ENCODE measurements at regions not wholly inside any gene's neighbourhood (a gene's known extent, or its start where the extent isn't known, plus 50 kb on each side); places are given as distances from the start of the nearest gene placed in this dataset.

DNA sequence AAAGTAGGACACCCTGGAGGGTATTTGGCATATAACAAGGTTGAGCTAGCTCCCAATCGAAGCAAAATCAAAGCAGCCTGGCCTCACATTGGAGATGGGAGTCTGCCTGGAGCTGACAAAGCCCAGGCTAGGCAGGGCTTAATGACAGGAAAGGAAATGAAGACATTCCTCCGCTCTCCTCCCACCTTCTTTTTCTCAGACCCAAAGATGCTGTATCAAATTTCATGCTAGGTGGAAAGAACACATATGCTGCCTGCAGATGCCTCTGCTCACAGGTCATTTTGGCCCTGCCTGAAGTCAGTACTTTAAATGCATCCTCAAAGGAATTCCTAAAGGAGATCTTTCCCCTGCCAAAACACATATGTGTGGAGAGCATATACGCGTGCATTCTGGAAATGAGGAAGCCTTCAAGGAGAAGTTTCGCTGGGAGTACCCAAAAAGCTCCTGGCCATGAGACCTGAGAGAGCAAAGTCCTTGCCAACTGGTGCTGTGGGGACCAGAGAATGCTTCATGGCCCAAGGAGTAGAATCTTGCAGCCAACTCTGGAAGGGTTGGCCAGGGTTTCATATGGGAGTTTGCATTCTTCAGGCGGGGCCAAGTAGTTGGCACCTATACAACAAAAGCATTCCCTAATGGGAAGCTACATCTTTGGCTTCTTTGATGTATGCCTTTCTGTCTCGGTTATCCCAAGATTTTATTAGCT, 88.0 kb downstream of the AQP4 start:
- Histone ChIP-seq H3K4me1 (ENCODE audit: control insufficient read depth, insufficient read depth, low read length) (no peaks in the 10 kb centered on the region), H3K36me3 (ENCODE audit: control insufficient read depth, insufficient read depth, low read length) (no peaks in the 10 kb centered on the region), H3K9me3 (ENCODE audit: control insufficient read depth, insufficient read depth, low read length) (no peaks in the 10 kb centered on the region), H3K4me3 (ENCODE audit: low read length) (no peak overlapping the region), H3K27me3 (ENCODE audit: control insufficient read depth, insufficient read depth, low read length) (no peaks in the 10 kb centered on the region), H3K27ac (ENCODE audit: low read length) (no peak overlapping the region)
- H3K4me3 Mint-ChIP-seq = no peak overlapping the region
- H3K4me1 Mint-ChIP-seq = no peaks in the 10 kb centered on the region
- ATAC-seq (no peak), DNase-seq (no peak)
- H3K36me3 Mint-ChIP-seq = no peaks in the 10 kb centered on the region
- intact Hi-C loops (cut with micrococcal nuclease) = no loop called here
- H3K9me3 Mint-ChIP-seq = peaks cover 2 to 3% of the 10 kb centered on the region in 2 donors
- no peak overlapping the region for H3K27ac Mint-ChIP-seq
- H3K27me3 Mint-ChIP-seq (ENCODE audit: low read depth in 2 of 2) = no peaks in the 10 kb centered on the region
- WGBS (ENCODE audit: insufficient coverage) = 63% methylated on average over 7 of the region's 7 CpGs
- TF ChIP-seq, protein P1, sequence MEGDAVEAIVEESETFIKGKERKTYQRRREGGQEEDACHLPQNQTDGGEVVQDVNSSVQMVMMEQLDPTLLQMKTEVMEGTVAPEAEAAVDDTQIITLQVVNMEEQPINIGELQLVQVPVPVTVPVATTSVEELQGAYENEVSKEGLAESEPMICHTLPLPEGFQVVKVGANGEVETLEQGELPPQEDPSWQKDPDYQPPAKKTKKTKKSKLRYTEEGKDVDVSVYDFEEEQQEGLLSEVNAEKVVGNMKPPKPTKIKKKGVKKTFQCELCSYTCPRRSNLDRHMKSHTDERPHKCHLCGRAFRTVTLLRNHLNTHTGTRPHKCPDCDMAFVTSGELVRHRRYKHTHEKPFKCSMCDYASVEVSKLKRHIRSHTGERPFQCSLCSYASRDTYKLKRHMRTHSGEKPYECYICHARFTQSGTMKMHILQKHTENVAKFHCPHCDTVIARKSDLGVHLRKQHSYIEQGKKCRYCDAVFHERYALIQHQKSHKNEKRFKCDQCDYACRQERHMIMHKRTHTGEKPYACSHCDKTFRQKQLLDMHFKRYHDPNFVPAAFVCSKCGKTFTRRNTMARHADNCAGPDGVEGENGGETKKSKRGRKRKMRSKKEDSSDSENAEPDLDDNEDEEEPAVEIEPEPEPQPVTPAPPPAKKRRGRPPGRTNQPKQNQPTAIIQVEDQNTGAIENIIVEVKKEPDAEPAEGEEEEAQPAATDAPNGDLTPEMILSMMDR (IDR thresholded peaks at IDR 0.05) = no peak

DNA sequence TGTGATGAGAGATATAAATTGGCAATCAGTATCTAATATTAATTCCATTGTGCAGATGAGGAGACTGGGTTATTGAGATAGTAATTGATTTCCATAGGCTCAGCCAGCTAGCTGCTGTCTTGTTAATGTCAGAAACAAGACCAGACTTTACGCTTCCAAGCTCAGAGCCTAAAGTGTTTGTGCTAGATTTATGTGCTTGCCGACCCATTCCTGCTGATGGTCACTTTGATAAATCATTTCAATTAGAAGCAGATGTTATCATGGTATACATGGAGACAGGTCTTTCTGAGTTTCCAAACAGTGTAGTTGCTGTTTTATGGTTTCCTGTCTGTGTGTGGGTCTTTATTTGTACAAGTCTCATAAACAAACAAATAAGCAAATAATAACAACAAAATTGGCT, 92.8 kb downstream of the AQP4 start:
- no peak overlapping the region for H3K4me3 ChIP-seq (ENCODE audit: low read length)
- WGBS (ENCODE audit: insufficient coverage) = 90% methylated on average over 2 of the region's 2 CpGs
- no peak overlapping the region for H3K27ac ChIP-seq (ENCODE audit: low read length)
- H3K9me3 ChIP-seq (ENCODE audit: control insufficient read depth, insufficient read depth, low read length) = no peaks in the 10 kb centered on the region
- H3K27me3 Mint-ChIP-seq (ENCODE audit: low read depth in 2 of 2) = no peaks in the 10 kb centered on the region
- no peaks in the 10 kb centered on the region for H3K4me1 ChIP-seq (ENCODE audit: control insufficient read depth, insufficient read depth, low read length)
- H3K36me3 ChIP-seq (ENCODE audit: control insufficient read depth, insufficient read depth, low read length) = no peaks in the 10 kb centered on the region
- H3K27ac Mint-ChIP-seq = no peak overlapping the region
- TF ChIP-seq, protein P1 (IDR thresholded peaks at IDR 0.05) = no peak
- intact Hi-C loops (cut with micrococcal nuclease) = no loop called here
- DNase-seq (no peak), ATAC-seq (no peak)
- no peaks in the 10 kb centered on the region for H3K36me3 Mint-ChIP-seq
- H3K9me3 Mint-ChIP-seq = peaks cover 0 to 3% of the 10 kb centered on the region in 2 donors
- no peaks in the 10 kb centered on the region for H3K27me3 ChIP-seq (ENCODE audit: control insufficient read depth, insufficient read depth, low read length)
- no peak overlapping the region for H3K4me3 Mint-ChIP-seq
- H3K4me1 Mint-ChIP-seq = no peaks in the 10 kb centered on the region

DNA sequence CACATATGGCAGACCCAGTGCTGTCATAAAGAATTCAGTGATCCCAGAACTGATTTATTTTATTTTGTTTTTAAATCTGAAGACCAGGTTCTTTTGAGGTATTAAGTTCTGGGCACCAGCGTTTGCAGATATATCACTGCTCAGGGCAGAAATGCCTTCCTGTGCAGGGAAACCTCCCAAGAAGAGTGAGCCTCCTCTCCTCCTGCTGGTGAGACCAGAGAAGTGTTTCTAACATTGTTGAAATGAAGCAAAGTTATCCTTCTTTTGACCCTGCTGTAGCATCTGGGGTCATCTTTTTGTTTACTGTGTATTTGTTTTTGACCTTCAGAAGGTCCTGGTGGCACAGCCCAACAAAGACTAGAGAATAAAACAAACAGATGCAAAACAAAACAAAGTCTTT, 94.0 kb downstream of the AQP4 start:
- H3K9me3 Mint-ChIP-seq = peaks cover 0 to 3% of the 10 kb centered on the region in 2 donors
- Histone ChIP-seq H3K9me3 (ENCODE audit: control insufficient read depth, insufficient read depth, low read length) (peaks cover 4% of the 10 kb centered on the region), H3K4me1 (ENCODE audit: control insufficient read depth, insufficient read depth, low read length) (no peaks in the 10 kb centered on the region), H3K4me3 (ENCODE audit: low read length) (no peak overlapping the region), H3K27me3 (ENCODE audit: control insufficient read depth, insufficient read depth, low read length) (no peaks in the 10 kb centered on the region), H3K27ac (ENCODE audit: low read length) (no peak overlapping the region), H3K36me3 (ENCODE audit: control insufficient read depth, insufficient read depth, low read length) (no peaks in the 10 kb centered on the region)
- no peaks in the 10 kb centered on the region for H3K27me3 Mint-ChIP-seq (ENCODE audit: low read depth in 2 of 2)
- DNase-seq (no peak), ATAC-seq (no peak)
- H3K4me1 Mint-ChIP-seq = no peaks in the 10 kb centered on the region
- intact Hi-C loops (cut with micrococcal nuclease) = no loop called here
- no peaks in the 10 kb centered on the region for H3K36me3 Mint-ChIP-seq
- H3K27ac Mint-ChIP-seq = no peak overlapping the region
- TF ChIP-seq, protein P1 (IDR thresholded peaks at IDR 0.05) = no peak
- no peak overlapping the region for H3K4me3 Mint-ChIP-seq
- WGBS (ENCODE audit: insufficient coverage) = 0% methylated on average over 1 of the region's 1 CpG

- DNase-seq (no peak), ATAC-seq (no peak)
- Histone ChIP-seq H3K27me3 (ENCODE audit: control insufficient read depth, insufficient read depth, low read length) (no peaks in the 10 kb centered on the region), H3K36me3 (ENCODE audit: control insufficient read depth, insufficient read depth, low read length) (no peaks in the 10 kb centered on the region), H3K4me3 (ENCODE audit: low read length) (no peak overlapping the region), H3K9me3 (ENCODE audit: control insufficient read depth, insufficient read depth, low read length) (peaks cover 4% of the 10 kb centered on the region), H3K4me1 (ENCODE audit: control insufficient read depth, insufficient read depth, low read length) (no peaks in the 10 kb centered on the region), H3K27ac (ENCODE audit: low read length) (no peak overlapping the region)
- H3K36me3 Mint-ChIP-seq = no peaks in the 10 kb centered on the region
- 87% methylated on average over 7 of the region's 7 CpGs for WGBS (ENCODE audit: insufficient coverage)
- H3K9me3 Mint-ChIP-seq = peaks cover 3 to 4% of the 10 kb centered on the region in 2 donors
- TF ChIP-seq, protein P1 (IDR thresholded peaks at IDR 0.05) = no peak
- no peak overlapping the region for H3K4me3 Mint-ChIP-seq
- H3K27ac Mint-ChIP-seq = no peak overlapping the region
- no peaks in the 10 kb centered on the region for H3K27me3 Mint-ChIP-seq (ENCODE audit: low read depth in 2 of 2)
- no peaks in the 10 kb centered on the region for H3K4me1 Mint-ChIP-seq
- intact Hi-C loops (cut with micrococcal nuclease) = no loop called here
Measured at GRCh38 chr18:26768385-26768784, 97.1 kb downstream of the AQP4 start.
